SJSA1 (cell line): ENCODE measurements at regions not wholly inside any gene's neighbourhood (a gene's known extent, or its start where the extent isn't known, plus 50 kb on each side); places are given as distances from the start of the nearest gene placed in this dataset.

Experiments
- DNase-seq, 2 experiments: peaks; one replicate each; pipeline ENCODE4 v3.0.0-alpha.2; 2015 to 2020; ENCODE audit warnings: low spot score in 2 of 2, low read depth in 1 of 2
- H3K27ac ChIP-seq: fragments of 250-450 bp; sonication (Bioruptor Pico); 2 replicates; pipeline ENCODE4 v1.5.1; 2020; ENCODE audit warnings: mild to moderate bottlenecking, moderate library complexity
- H3K27me3 ChIP-seq: fragments of 250-450 bp; sonication (Bioruptor Pico); replicated peaks from 2 replicates; pipeline ENCODE4 v1.5.1; 2020; ENCODE audit warnings: mild to moderate bottlenecking, moderate library complexity
- H3K36me3 ChIP-seq: fragments of 250-450 bp; sonication (Bioruptor Pico); 2 replicates; pipeline ENCODE4 v1.5.1; 2020; ENCODE audit warnings: mild to moderate bottlenecking
- H3K4me1 ChIP-seq: fragments of 250-450 bp; sonication (Bioruptor Pico); replicated peaks from 2 replicates; pipeline ENCODE4 v1.6.1; 2021; ENCODE audit warnings: mild to moderate bottlenecking
- H3K4me3 ChIP-seq: fragments of 250-450 bp; sonication (Bioruptor Pico); 2 replicates; pipeline ENCODE4 v1.5.1; 2020; ENCODE audit warnings: mild to moderate bottlenecking
- H3K9me3 ChIP-seq: fragments of 250-450 bp; sonication (Bioruptor Pico); replicated peaks from 2 replicates; pipeline ENCODE4 v1.5.1; 2020; ENCODE audit warnings: mild to moderate bottlenecking

DNA sequence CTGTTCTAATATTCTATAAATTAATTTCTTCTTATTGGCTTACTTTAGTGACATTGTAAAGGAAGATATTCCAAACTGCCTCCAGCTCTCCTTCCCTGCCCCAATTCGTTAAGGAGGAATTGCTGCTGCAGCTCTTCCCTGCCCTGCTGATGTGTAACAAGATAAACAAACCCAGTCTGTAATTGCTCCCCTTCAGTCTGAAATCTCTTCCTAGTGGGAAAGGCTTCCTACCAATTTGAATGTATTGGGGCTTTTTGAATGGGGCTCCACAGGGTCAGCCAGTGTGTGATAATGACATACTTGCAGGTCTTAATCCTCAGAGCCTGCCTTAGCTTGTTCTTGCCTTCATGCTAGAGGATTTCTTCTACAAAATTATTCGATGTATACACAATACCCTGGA is 849.9 kb upstream of the GHITM start:
- Histone ChIP-seq H3K4me1 (no peaks in the 10 kb centered on the region), H3K27me3 (no peaks in the 10 kb centered on the region), H3K36me3 (no peaks in the 10 kb centered on the region), H3K9me3 (no peaks in the 10 kb centered on the region), H3K4me3 (no peak overlapping the region), H3K27ac (no peak overlapping the region)
- no peak for DNase-seq

DNA sequence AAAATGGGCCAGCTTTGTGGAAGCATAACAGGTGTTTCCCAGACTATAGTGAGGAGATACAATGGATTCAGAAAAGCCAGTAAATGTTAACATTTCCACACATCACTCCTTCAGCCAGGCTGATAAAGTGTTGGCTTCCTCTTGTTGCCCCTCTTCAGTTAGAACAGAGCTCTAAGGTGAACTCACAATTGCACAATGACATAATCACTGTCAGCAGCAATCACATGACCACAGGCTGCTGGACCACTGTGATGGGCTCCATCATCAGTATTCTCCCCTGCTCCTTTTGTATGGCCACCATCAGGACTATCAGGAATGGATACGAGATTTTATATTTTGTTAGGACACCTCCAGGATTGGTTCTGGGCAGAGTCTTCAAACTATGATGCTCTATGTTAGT is 849.4 kb upstream of the GHITM start:
- Histone ChIP-seq H3K27ac (no peak overlapping the region), H3K27me3 (no peaks in the 10 kb centered on the region)
- no peak for DNase-seq

DNA sequence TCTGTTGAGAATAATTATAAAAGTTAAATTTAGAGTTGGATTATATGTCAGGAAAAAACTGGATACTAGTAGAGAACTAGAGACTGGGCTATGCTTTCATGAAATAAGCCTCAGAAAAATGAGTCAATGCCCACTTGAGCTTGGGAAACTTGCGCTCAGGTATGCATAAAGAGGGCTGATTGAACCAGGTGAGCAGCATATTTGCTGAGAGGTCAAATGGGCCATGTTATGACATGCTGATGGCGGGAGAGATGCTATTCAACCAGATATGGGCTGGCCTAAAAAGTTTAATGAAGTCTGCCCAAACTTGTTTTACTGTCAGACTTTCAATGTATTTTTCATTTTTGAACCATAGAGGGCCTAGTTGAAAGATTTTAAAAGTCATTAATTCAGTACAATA is 837.6 kb upstream of the GHITM start:
- Histone ChIP-seq H3K27me3 (no peaks in the 10 kb centered on the region), H3K4me3 (no peak overlapping the region), H3K9me3 (no peaks in the 10 kb centered on the region), H3K36me3 (no peaks in the 10 kb centered on the region), H3K27ac (no peak overlapping the region), H3K4me1 (no peaks in the 10 kb centered on the region)
- DNase-seq, result no peak

More for the DNA sequence above, 849.4 kb upstream of the GHITM start:
- H3K4me1 ChIP-seq, result no peaks in the 10 kb centered on the region
- no peak overlapping the region for H3K4me3 ChIP-seq
- no peaks in the 10 kb centered on the region for H3K9me3 ChIP-seq
- no peaks in the 10 kb centered on the region for H3K36me3 ChIP-seq

DNA sequence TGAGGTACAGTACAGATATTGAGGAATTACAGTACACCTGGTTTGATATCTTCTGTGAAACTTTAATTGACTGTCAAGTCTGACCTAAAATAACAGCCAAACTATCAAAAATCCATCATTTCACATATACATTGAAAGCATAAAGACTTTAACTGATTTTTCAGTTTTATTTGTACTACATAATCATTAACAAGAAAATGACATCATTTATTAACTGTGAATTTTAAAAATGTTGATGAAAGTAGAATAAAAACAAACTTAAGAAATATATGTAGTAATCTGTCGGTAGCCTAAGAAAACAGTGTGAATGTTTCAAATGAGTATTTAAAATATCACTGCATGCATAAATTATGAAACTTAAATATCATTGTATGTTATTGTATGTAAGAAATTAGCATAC is 836.7 kb upstream of the GHITM start:
- Histone ChIP-seq H3K4me3 (no peak overlapping the region), H3K27me3 (no peaks in the 10 kb centered on the region), H3K9me3 (no peaks in the 10 kb centered on the region), H3K36me3 (no peaks in the 10 kb centered on the region), H3K27ac (no peak overlapping the region), H3K4me1 (no peaks in the 10 kb centered on the region)
- DNase-seq, result no peak

DNA sequence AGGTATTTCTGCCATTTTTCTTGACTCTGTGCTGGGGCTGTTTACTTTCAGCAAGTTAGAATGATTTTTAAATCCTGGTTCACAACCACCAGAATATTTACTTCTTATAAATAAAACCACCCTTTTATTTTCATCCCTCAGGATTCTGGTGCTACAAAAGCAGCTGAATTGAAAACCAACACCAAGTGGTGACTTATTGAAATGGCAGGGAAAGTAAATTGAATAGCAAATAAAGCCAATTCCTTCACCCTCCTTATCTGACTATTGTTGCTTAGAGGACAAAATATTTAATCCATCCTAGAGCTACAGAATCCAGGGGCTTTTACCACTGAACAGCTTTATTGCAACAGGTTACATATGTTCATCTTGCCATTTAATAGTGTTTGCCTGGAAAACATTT is 828.6 kb upstream of the GHITM start:
- H3K9me3 ChIP-seq, result no peaks in the 10 kb centered on the region; the same call in none of the 2 replicates
- H3K27me3 ChIP-seq, result no peaks in the 10 kb centered on the region
- H3K36me3 ChIP-seq, result no peaks in the 10 kb centered on the region
- H3K27ac ChIP-seq, result no peak overlapping the region
- no peak overlapping the region for H3K4me3 ChIP-seq
- H3K4me1 ChIP-seq, result no peaks in the 10 kb centered on the region
- no peak for DNase-seq

DNA sequence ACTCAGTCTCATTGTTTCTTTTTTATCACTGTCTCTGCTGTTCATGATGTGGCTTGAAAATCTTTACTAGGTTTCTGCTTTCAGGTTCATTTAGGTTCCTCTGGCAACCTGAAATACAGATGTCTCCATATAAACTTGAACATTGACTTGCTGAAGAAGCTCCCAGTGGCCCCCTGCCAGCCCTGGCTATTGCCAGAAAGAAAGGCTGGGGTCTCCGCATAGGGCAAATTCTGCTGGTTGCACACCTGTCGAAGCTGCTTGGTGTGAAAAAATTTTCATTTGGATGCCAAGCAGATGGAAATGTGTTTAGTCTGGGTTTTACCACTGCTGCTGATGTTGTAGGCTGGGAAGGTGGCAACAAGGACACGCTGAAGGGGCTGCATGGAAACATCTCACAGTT is 826.7 kb upstream of the GHITM start:
- Histone ChIP-seq H3K9me3 (no peaks in the 10 kb centered on the region; the same call in none of the 2 replicates), H3K36me3 (no peaks in the 10 kb centered on the region), H3K27ac (no peak overlapping the region), H3K4me1 (no peaks in the 10 kb centered on the region), H3K4me3 (no peak overlapping the region), H3K27me3 (no peaks in the 10 kb centered on the region)
- no peak for DNase-seq

DNA sequence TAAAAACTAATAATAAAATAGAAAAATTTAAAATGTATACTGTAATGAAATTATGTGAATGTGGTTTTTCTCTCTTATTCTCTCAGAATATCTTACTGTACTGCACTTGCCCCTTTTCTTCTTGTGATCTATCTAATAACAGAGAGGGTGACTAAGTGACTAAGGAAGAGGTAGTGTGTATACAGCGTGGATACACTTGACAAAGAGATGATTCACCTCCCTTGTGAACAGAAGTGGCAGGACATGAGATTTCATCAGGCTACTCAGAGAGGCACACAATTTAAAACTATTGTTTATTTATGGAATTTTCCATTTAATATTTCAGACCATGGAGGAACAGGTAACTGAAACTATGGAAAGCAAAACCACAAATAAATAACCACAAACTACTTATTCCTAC is 806.6 kb upstream of the GHITM start:
- H3K9me3 ChIP-seq, result no peaks in the 10 kb centered on the region; the same call in 1 of the 2 replicates
- no peaks in the 10 kb centered on the region for H3K36me3 ChIP-seq
- no peak overlapping the region for H3K4me3 ChIP-seq
- no peaks in the 10 kb centered on the region for H3K4me1 ChIP-seq
- DNase-seq, result no peak
- H3K27me3 ChIP-seq, result no peaks in the 10 kb centered on the region
- H3K27ac ChIP-seq, result no peak overlapping the region

DNA sequence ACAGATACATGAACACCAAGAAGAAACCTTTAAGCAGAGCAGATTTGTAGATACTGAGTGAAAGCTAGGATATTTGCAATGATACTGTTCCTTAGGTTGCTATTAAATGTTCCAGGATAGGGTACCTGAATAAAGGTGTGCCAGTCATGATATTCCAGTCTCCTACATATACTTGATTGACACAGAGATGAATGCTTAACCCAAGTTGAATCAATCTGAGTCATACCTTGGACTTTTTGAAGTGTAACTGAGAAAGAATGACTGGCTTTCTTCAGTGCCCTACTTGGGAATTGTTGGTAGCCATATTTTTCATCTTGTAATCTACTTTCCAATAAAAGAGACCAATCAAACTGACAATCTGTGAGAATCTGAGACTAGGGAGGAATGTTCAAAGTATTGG is 805.7 kb upstream of the GHITM start:
- Histone ChIP-seq H3K9me3 (no peaks in the 10 kb centered on the region; the same call in 1 of the 2 replicates), H3K27me3 (no peaks in the 10 kb centered on the region), H3K36me3 (no peaks in the 10 kb centered on the region), H3K27ac (no peak overlapping the region), H3K4me3 (no peak overlapping the region), H3K4me1 (no peaks in the 10 kb centered on the region)
- no peak for DNase-seq

DNA sequence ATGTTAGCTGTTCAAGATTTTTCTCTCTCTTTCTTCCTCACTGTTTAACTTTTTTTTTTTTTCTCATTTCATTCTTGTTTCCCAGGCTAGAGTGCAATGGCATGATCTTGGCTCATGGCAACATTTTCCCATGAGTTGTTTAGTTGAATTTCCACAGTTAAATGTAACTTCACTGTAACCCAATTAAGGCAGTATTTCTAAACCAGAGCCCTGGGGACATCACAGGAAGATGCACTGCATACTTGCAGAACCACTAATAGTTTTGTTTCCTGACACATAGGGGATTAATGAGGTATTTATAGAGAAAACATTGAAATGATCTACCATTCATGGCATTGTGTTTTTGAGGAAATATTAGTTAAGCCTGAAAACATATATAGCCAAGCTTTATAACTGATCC is 795.6 kb upstream of the GHITM start:
- H3K9me3 ChIP-seq, result no peaks in the 10 kb centered on the region
- H3K27me3 ChIP-seq, result no peaks in the 10 kb centered on the region
- H3K36me3 ChIP-seq, result no peaks in the 10 kb centered on the region
- no peak overlapping the region for H3K27ac ChIP-seq
- no peak for DNase-seq
- no peak overlapping the region for H3K4me3 ChIP-seq
- no peaks in the 10 kb centered on the region for H3K4me1 ChIP-seq

DNA sequence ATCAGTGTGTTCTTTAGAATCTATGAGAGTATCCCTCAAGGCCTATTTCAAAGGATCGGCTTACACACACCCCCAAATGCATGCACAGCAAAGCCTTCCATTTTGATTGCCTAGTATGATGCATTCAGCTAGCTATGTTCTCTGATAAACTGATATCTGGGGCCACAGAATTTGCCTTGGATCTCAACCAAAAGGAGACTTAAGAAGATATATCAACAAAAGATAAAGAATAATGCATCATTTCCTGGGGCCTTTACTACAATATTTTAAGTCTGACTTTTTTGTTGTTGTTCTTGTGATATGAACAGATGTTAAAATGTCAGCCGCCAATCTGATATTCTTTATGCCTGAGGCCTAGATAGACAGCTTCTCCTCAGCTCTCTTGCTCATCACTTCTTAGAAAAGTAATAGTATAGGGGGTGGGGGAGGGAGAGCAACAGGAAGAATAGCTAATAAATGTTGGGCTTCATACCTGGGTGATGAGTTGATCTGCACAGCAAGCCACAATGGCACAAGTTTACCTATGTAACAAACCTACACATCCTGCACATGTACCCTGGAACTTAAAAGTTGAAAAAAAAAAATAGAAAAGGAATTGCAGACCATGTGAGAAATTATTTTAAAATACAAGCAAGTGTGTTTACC is 792.9 kb upstream of the GHITM start:
- no peak for DNase-seq
- Histone ChIP-seq H3K27me3 (no peaks in the 10 kb centered on the region), H3K4me1 (no peaks in the 10 kb centered on the region), H3K9me3 (no peaks in the 10 kb centered on the region), H3K36me3 (no peaks in the 10 kb centered on the region), H3K4me3 (no peak overlapping the region), H3K27ac (no peak overlapping the region)

DNA sequence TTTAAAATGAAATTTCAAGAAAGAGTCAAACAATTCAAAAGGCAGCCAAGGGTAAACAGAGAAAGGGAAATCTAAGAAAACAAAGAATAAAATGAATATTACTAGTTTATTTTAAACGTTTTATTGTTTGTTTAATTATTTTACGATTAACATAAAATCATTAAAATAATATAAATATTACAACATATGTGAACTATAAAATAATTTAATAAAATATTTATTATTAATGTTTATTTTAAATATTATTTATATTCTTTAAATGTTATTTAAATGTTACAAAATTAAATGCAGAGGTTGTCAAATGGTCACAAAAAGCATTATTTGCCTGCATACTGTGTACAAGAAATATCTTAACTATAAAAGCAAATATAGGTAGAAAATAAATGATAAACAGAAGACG is 786.7 kb upstream of the GHITM start:
- H3K27me3 ChIP-seq, result no peaks in the 10 kb centered on the region
- H3K4me1 ChIP-seq, result no peaks in the 10 kb centered on the region
- no peak for DNase-seq
- no peaks in the 10 kb centered on the region for H3K36me3 ChIP-seq
- no peaks in the 10 kb centered on the region for H3K9me3 ChIP-seq
- no peak overlapping the region for H3K4me3 ChIP-seq
- H3K27ac ChIP-seq, result no peak overlapping the region

DNA sequence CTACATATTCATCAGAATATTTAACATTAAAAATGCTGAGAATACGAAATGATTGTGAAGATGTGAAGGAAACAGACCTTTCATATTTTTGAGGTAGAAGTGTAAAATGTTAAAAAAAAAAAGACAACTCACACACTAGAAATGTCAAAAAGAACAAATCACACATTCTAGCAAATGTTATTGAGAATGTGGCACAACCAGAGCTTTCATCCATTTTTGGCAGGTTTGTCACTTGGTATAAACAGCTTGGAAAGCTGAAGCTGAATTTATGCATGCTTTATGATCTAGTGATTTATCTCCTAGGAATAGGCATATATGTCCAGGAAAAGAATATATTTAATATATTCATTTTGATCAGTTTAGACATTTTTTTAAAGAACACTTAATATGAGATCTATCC is 784.9 kb upstream of the GHITM start:
- no peak for DNase-seq
- H3K4me3 ChIP-seq, result no peak overlapping the region
- H3K27ac ChIP-seq, result no peak overlapping the region
- no peaks in the 10 kb centered on the region for H3K36me3 ChIP-seq
- no peaks in the 10 kb centered on the region for H3K27me3 ChIP-seq
- H3K4me1 ChIP-seq, result no peaks in the 10 kb centered on the region
- H3K9me3 ChIP-seq, result no peaks in the 10 kb centered on the region

DNA sequence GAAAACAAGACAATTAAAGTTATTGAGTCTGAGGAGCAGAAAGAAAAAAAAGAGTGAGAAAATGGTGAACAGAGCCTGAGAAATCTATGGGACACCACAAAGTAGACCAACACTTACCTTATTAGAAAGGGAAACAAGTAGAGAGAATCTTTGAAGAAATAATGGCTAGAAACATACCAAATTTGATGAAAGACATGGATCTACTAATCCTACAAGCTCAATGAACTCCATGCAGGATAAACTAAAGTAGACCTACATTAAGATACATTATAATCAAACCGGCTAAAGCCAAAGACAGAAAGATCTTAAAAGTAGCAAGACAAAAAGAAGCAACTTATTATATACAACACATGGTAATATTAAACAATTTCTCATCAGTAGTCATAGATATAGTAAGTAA is 782.3 kb upstream of the GHITM start:
- Histone ChIP-seq H3K36me3 (no peaks in the 10 kb centered on the region), H3K4me3 (no peak overlapping the region), H3K9me3 (no peaks in the 10 kb centered on the region), H3K27me3 (no peaks in the 10 kb centered on the region), H3K27ac (no peak overlapping the region), H3K4me1 (no peaks in the 10 kb centered on the region)
- DNase-seq, result no peak

DNA sequence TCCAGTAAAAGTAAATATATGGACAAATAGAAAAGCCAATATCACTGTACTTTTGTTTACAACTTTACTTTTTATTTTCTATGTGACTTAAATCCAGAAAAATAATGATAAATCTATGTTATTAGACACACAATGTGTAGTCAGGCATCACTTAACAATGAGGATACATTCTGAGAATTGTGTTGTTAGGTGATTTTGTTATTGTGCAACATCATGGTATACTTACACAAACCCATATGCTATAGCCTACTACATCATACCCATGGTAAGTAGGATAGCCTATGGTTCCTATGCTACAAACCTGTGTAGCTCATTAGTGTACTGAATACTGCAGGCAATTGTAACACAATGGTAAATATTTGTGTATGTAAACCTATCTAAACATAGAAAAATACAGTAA is 781.7 kb upstream of the GHITM start:
- H3K9me3 ChIP-seq, result no peaks in the 10 kb centered on the region
- no peak for DNase-seq
- H3K4me3 ChIP-seq, result no peak overlapping the region
- no peaks in the 10 kb centered on the region for H3K36me3 ChIP-seq
- no peak overlapping the region for H3K27ac ChIP-seq
- no peaks in the 10 kb centered on the region for H3K4me1 ChIP-seq
- no peaks in the 10 kb centered on the region for H3K27me3 ChIP-seq

DNA sequence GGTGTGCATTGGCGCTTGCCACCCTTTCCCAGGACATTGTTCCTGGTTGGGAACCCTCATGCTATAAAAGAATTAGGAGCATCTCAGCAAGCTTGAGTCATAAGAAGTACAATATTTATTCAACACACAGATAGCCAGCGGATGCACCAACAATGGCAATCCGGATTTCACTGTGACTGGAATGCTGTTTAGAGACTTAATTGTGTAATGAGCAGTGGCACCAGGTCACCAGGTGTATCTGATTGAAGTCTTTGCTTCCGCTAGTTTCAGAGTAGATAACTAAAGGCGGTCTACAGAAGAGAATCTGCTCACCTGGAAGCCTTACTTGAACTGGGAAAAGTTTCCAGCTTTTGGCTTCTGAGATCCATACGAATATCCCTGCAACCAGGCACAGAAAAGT is 772.3 kb upstream of the GHITM start:
- no peak overlapping the region for H3K4me3 ChIP-seq
- H3K36me3 ChIP-seq, result no peaks in the 10 kb centered on the region
- H3K27me3 ChIP-seq, result no peaks in the 10 kb centered on the region
- H3K27ac ChIP-seq, result no peak overlapping the region
- no peaks in the 10 kb centered on the region for H3K4me1 ChIP-seq
- no peaks in the 10 kb centered on the region for H3K9me3 ChIP-seq
- DNase-seq, result no peak
